Kidney (tissue), 13 donors: ENCODE measurements at regions not wholly inside any gene's neighbourhood (a gene's known extent, or its start where the extent isn't known, plus 50 kb on each side); places are given as distances from the start of the nearest gene placed in this dataset.

Experiments used
- DNase-seq, 5 donors: peaks; one replicate each; pipeline ENCODE4 v3.0.0-alpha.2; 2013 to 2020
- FAIRE-seq: peaks from 2 replicates; lab custom pipeline; 2012; peaks lifted over from hg19 to GRCh38; lab: Jason Lieb, UNC
- H3K27ac ChIP-seq, 2 donors: one replicate each; pipeline ENCODE4 v1.7.0; 2013; ENCODE audit warnings: low read depth in 2 of 2, low read length in 2 of 2, inconsistent platforms in 1 of 2
- H3K27me3 ChIP-seq: one replicate; pipeline ENCODE4 v1.7.1; 2013; ENCODE audit warnings: low read length, inconsistent platforms; ENCODE audit not compliant: control insufficient read depth, insufficient read depth
- H3K36me3 ChIP-seq, 3 donors: one replicate each; pipeline versions ENCODE4 v1.7.0 to v1.7.1; 2013; ENCODE audit warnings: low read length in 3 of 3, control low read depth in 1 of 3, inconsistent platforms in 1 of 3; ENCODE audit not compliant: insufficient read depth in 3 of 3, control insufficient read depth in 2 of 3
- H3K4me1 ChIP-seq, 3 donors: one replicate each; pipeline versions ENCODE4 v1.7.0 to v1.7.1; 2013; ENCODE audit warnings: low read length in 3 of 3, inconsistent platforms in 1 of 3, low read depth in 1 of 3; ENCODE audit not compliant: control insufficient read depth in 2 of 3, insufficient read depth in 2 of 3
- H3K4me3 ChIP-seq, 3 donors: one replicate each; pipeline versions ENCODE4 v1.7.0 to v1.8.1; 2013; ENCODE audit warnings: low read length in 3 of 3, control low read depth in 1 of 3, inconsistent platforms in 1 of 3
- H3K9ac ChIP-seq, 3 donors: one replicate each; pipeline versions ENCODE4 v1.7.0 to v1.7.1; 2013; ENCODE audit warnings: low read length in 3 of 3, control low read depth in 1 of 3, inconsistent platforms in 1 of 3
- H3K9me3 ChIP-seq, 3 donors: one replicate each; pipeline versions ENCODE4 v1.7.0 to v1.7.1; 2013; ENCODE audit warnings: low read length in 3 of 3, control low read depth in 1 of 3, inconsistent platforms in 1 of 3; ENCODE audit not compliant: control insufficient read depth in 2 of 3, insufficient read depth in 1 of 3
- intact Hi-C: fragments of 100-400 bp; cut with DNase I; formaldehyde crosslinking; loops from one replicate; pipeline ENCODE4 v1.11.1; 2022
- TF ChIP-seq, protein P1 (sequence below): IDR thresholded peaks from 3 replicates; pipeline ENCODE4 v1.5.1; 2012; ENCODE audit warnings: mild to moderate bottlenecking, moderate library complexity, borderline replicate concordance; ENCODE audit not compliant: insufficient read depth; ENCODE audit errors: extremely low read depth
- donor health status: control.
- donor health status: control.
- donor health status: control.
- donor health status: control.
- donor health status: control.
- donor health status: DM: yes; HTN: yes; CAD: no.
- donor health status: Normal renal cell carcinoma (clear cell type).

DNA sequence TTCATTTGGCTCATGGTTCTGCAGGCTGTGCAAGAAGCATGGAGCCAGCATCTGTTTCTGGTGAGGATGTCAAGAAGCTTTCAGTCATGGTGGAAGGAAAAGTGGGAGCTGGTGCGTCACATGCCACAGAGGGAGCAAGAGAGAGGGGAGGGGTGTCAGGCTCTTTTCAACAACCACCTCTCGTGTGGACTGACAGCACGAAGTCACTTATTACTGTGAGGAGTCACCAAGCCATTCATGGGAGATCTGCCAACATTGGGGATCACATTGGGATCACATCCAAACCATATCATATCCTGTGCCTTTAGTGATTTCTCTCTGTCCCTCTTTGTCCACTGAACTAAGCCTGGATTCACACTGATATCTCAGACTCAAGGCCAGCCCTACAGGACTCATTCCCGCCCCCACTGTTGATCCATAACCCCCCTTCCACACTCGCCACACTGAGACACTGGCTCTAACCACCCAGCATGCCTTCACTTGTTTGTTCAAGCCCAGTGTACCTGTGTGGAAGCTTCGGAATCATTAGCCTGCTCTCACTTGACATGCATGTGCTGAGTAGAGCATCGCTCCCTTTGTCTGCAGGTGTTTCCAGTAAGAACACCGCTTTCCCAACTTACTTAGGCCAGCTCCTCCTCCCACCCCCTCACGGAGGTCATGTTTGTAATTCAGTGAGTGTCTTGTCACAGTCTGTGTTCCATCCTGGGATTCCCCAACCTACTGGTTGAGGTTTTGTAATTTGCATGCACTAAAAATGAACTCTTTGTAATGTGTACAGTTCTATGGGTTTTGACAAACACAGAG is 132.2 kb downstream of the KLF13 start:
- intact Hi-C loops: no loop called here
- TF ChIP-seq, protein P1, sequence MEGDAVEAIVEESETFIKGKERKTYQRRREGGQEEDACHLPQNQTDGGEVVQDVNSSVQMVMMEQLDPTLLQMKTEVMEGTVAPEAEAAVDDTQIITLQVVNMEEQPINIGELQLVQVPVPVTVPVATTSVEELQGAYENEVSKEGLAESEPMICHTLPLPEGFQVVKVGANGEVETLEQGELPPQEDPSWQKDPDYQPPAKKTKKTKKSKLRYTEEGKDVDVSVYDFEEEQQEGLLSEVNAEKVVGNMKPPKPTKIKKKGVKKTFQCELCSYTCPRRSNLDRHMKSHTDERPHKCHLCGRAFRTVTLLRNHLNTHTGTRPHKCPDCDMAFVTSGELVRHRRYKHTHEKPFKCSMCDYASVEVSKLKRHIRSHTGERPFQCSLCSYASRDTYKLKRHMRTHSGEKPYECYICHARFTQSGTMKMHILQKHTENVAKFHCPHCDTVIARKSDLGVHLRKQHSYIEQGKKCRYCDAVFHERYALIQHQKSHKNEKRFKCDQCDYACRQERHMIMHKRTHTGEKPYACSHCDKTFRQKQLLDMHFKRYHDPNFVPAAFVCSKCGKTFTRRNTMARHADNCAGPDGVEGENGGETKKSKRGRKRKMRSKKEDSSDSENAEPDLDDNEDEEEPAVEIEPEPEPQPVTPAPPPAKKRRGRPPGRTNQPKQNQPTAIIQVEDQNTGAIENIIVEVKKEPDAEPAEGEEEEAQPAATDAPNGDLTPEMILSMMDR: no peak
- H3K4me1 ChIP-seq: no peaks in the 10 kb centered on the region
- H3K27me3 ChIP-seq: no peaks in the 10 kb centered on the region
- H3K4me3 ChIP-seq: no peak overlapping the region
- no peaks in the 10 kb centered on the region for H3K36me3 ChIP-seq
- FAIRE-seq (no peak), DNase-seq (no peak)
- no peaks in the 10 kb centered on the region for H3K9me3 ChIP-seq
- H3K27ac ChIP-seq: no peak overlapping the region
- H3K9ac ChIP-seq: no peak overlapping the region

DNA sequence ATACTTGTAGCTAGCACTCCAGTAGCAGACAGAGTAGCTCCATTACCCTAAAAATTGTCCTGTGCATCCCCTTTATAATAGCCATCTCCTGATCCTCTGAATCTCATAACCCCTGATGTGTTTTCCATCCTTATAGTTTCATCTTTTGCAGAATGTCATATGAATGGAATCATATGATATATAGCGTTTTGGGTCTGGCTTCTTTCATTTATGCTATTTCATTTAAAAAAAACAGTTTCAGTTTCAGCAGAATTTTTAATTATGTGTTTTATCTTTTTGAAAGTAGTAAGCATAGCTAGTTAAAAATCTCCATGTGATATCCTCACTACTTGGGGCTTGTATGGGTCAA is 132.7 kb downstream of the KLF13 start:
- no peak overlapping the region for H3K4me3 ChIP-seq
- H3K36me3 ChIP-seq: no peaks in the 10 kb centered on the region
- no peaks in the 10 kb centered on the region for H3K9me3 ChIP-seq
- no peak for DNase-seq
- peaks cover 0 to 3% (median 3%) of the 10 kb centered on the region in 3 donors for H3K4me1 ChIP-seq
- FAIRE-seq: no peak
- H3K27me3 ChIP-seq: no peaks in the 10 kb centered on the region
- no peak overlapping the region for H3K27ac ChIP-seq
- intact Hi-C loops: no loop called here
- H3K9ac ChIP-seq: no peak overlapping the region
- TF ChIP-seq, protein P1: no peak

DNA sequence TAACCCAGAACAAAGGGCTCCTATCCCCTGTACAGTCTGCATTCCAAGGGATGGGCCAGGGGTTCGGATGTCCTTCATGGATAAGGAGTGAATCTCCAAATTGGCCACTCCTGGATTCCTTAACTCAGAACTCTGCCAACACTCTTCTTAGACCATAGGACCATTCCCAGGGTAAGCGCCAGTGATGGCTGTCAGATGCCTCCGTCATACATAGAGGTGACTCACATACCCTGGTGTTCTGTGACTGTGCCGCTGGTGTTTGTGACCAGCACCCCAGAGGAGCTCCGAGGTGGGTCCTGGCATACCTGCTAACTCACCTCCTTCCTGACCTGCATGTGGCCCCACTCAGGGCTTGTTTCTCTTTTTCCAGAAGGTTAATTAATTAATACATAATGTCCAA is 134.7 kb downstream of the KLF13 start:
- intact Hi-C loops: no loop called here
- TF ChIP-seq, protein P1: no peak
- H3K9me3 ChIP-seq: no peaks in the 10 kb centered on the region
- FAIRE-seq: no peak
- H3K27ac ChIP-seq: no peak overlapping the region
- no peaks in the 10 kb centered on the region for H3K27me3 ChIP-seq
- no peak overlapping the region for H3K4me3 ChIP-seq
- H3K36me3 ChIP-seq: no peaks in the 10 kb centered on the region
- peaks cover 0 to 5% (median 5%) of the 10 kb centered on the region in 3 donors for H3K4me1 ChIP-seq
- DNase-seq: no peak
- H3K9ac ChIP-seq: no peak overlapping the region
